PC-3 (cell line): ENCODE measurements at regions not wholly inside any gene's neighbourhood (a gene's known extent, or its start where the extent isn't known, plus 50 kb on each side); places are given as distances from the start of the nearest gene placed in this dataset.

Experiments used
- ATAC-seq: fragments of 200-7000 bp; cut with Tn5 transposase; 2 replicates; pipeline ENCODE4 v1.9.1; 2020; ENCODE audit warnings: mild to moderate bottlenecking, moderate library complexity
- BruUV-seq: library from RNA; stranded (reverse); fragments of 400-500 nt; replicated peaks from 2 replicates; lab custom pipeline; 2021; lab: Mats Ljungman, UMichigan
- CTCF ChIA-PET: fragments of 300-600 bp; sonication (Branson Sonifier 250); formaldehyde crosslinking; loops from one replicate; lab custom pipeline; 2022; ENCODE audit warnings: antibody characterized with exemption; lab: Charles Lee
- POLR2A ChIA-PET: fragments of 300-600 bp; sonication (Branson Sonifier 250); formaldehyde crosslinking; loops from one replicate; lab custom pipeline; 2022; ENCODE audit warnings: antibody characterized with exemption; ENCODE audit not compliant: unreplicated experiment; lab: Charles Lee
- DNase-seq: peaks from one replicate; pipeline ENCODE4 v3.0.0-alpha.2; 2015
- H2AFZ ChIP-seq: fragments of 300-600 bp; sonication (generic); 2 replicates; pipeline ENCODE4 v1.6.0; 2016; ENCODE audit warnings: antibody characterized with exemption, low read length
- H3F3A ChIP-seq: fragments of 300-600 bp; sonication (generic); one replicate; pipeline ENCODE4 v1.6.0; 2017; ENCODE audit warnings: antibody characterized with exemption, low read length, control low read depth, mild to moderate bottlenecking; ENCODE audit not compliant: unreplicated experiment
- H3K27ac ChIP-seq: fragments of 300-600 bp; sonication (generic); 2 replicates; pipeline ENCODE4 v1.5.1; 2016; ENCODE audit warnings: mild to moderate bottlenecking, low read length
- H3K27me3 ChIP-seq: fragments of 300-600 bp; sonication (generic); 2 replicates; pipeline ENCODE4 v1.6.1; 2016; ENCODE audit warnings: low read length, mixed read lengths
- H3K36me3 ChIP-seq: fragments of 300-600 bp; sonication (generic); 2 replicates; pipeline ENCODE4 v1.6.1; 2016; ENCODE audit warnings: low read depth, mixed run types, low read length, mixed read lengths
- H3K4me1 ChIP-seq: fragments of 300-600 bp; sonication (generic); 2 replicates; pipeline ENCODE4 v1.5.1; 2016; ENCODE audit warnings: low read length; ENCODE audit not compliant: insufficient read depth
- H3K4me2 ChIP-seq: fragments of 300-600 bp; sonication (generic); 2 replicates; pipeline ENCODE4 v1.6.0; 2016; ENCODE audit warnings: low read length
- H3K4me3 ChIP-seq: fragments of 300-600 bp; sonication (generic); 2 replicates; pipeline ENCODE4 v1.5.1; 2016; ENCODE audit warnings: mild to moderate bottlenecking, low read length, mixed read lengths
- H3K79me2 ChIP-seq: fragments of 300-600 bp; sonication (generic); 2 replicates; pipeline ENCODE4 v1.6.1; 2017; ENCODE audit warnings: low read length, mixed read lengths
- H3K9ac ChIP-seq: fragments of 300-600 bp; sonication (generic); 2 replicates; pipeline ENCODE4 v1.6.0; 2016; ENCODE audit warnings: mild to moderate bottlenecking, low read length
- H3K9me2 ChIP-seq: fragments of 300-600 bp; sonication (generic); replicated peaks from 2 replicates; pipeline ENCODE4 v1.6.1; 2016; ENCODE audit warnings: mixed run types, low read length, mixed read lengths
- H3K9me3 ChIP-seq: fragments of 300-600 bp; sonication (generic); 2 replicates; pipeline ENCODE4 v1.6.1; 2016; ENCODE audit warnings: low read length, mixed read lengths
- H4K20me1 ChIP-seq: fragments of 300-600 bp; sonication (generic); 2 replicates; pipeline ENCODE4 v1.6.1; 2016; ENCODE audit warnings: low read length, mixed read lengths
- EZH2 ChIP-seq: fragments of 300-600 bp; sonication (generic); IDR thresholded peaks from one replicate; pipeline ENCODE4 v1.6.1; 2017; ENCODE audit warnings: antibody characterized with exemption, mild to moderate bottlenecking, low read length; ENCODE audit not compliant: unreplicated experiment
- EZH2phosphoT487 ChIP-seq: fragments of 300-600 bp; sonication (generic); IDR thresholded peaks from 2 replicates; pipeline ENCODE4 v1.6.1; 2018; ENCODE audit warnings: mild to moderate bottlenecking, antibody characterized with exemption, low read length, borderline replicate concordance
- intact Hi-C: fragments of 100-400 bp; cut with micrococcal nuclease; formaldehyde crosslinking; loops from 2 replicates; pipeline ENCODE4 v1.9.0; 2023
- TF ChIP-seq, protein P1 (sequence below): fragments of 300-600 bp; sonication (generic); conservative IDR thresholded peaks from 2 replicates; pipeline ENCODE4 v1.5.1; 2017; ENCODE audit warnings: antibody characterized with exemption, low read depth, mild to moderate bottlenecking, low read length

- BruUV-seq = no TSS peak
- no peak overlapping the region for H3K4me3 ChIP-seq
- no peak overlapping the region for H2AFZ ChIP-seq
- TF ChIP-seq, protein P1, sequence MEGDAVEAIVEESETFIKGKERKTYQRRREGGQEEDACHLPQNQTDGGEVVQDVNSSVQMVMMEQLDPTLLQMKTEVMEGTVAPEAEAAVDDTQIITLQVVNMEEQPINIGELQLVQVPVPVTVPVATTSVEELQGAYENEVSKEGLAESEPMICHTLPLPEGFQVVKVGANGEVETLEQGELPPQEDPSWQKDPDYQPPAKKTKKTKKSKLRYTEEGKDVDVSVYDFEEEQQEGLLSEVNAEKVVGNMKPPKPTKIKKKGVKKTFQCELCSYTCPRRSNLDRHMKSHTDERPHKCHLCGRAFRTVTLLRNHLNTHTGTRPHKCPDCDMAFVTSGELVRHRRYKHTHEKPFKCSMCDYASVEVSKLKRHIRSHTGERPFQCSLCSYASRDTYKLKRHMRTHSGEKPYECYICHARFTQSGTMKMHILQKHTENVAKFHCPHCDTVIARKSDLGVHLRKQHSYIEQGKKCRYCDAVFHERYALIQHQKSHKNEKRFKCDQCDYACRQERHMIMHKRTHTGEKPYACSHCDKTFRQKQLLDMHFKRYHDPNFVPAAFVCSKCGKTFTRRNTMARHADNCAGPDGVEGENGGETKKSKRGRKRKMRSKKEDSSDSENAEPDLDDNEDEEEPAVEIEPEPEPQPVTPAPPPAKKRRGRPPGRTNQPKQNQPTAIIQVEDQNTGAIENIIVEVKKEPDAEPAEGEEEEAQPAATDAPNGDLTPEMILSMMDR = no peak
- TF ChIP-seq EZH2 = no peak
- no peaks in the 10 kb centered on the region for H3K36me3 ChIP-seq
- no peak overlapping the region for H3K27ac ChIP-seq
- H3K27me3 ChIP-seq = peaks cover 84% of the 10 kb centered on the region
- no peak overlapping the region for H3K9ac ChIP-seq
- H3K9me2 ChIP-seq = no peaks in the 10 kb centered on the region
- no peak for ATAC-seq
- H3F3A ChIP-seq = no peaks in the 10 kb centered on the region
- no peaks in the 10 kb centered on the region for H3K9me3 ChIP-seq
- H3K79me2 ChIP-seq = no peaks in the 10 kb centered on the region
- POLR2A ChIA-PET = no interaction called here
- intact Hi-C loops = no loop called here
- CTCF ChIA-PET = no interaction called here
- H3K4me1 ChIP-seq = no peaks in the 10 kb centered on the region
- H3K4me2 ChIP-seq = no peak overlapping the region
- no peak for DNase-seq
- H4K20me1 ChIP-seq = no peaks in the 10 kb centered on the region
These were observed 386.0 kb upstream of the ATP5MC3 start for GRCh38 chr2:175567435-175568061.

DNA sequence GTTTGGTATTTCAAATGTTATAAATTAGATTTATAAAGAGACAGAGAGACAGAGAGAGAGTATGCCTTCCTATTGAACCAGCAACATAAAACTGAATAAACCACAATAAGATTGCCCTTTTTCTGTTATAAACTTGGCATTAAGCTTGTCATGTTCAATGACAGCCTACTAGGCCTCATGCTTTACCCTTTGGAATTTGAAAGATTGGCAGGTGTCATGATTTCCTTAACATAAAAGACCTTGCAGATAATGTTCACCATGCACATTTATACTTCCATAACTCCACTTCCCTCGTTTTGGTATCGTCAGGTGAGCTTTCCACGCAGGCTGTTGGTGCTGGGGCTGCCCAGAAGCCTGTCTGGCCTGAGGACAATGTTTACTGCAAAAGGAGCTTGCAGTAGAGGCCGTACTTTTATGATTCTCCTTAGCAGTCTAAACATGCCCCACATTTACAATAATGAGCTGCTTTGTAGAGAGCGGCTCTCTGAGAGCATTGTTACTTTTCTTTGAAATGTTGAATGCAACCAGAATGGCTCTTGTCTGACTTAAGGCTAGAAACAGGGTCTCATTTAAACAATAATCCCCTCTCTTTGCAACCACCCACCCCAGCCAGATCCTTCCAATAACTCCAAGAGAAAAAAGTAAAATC is 379.1 kb upstream of the ATP5MC3 start:
- no TSS peak for BruUV-seq

GRCh38 chr2:175559613-175560012 is 378.1 kb upstream of the ATP5MC3 start:
- ChIA-PET CTCF (no interaction called here), POLR2A (interaction anchor here (0.7 kb wide), 1 partner anchor 186 kb away, joined by 6 read pairs; no protein-coding TSS in a partner anchor)
- no peaks in the 10 kb centered on the region for H3K4me1 ChIP-seq
- no peaks in the 10 kb centered on the region for H3K36me3 ChIP-seq
- no peak overlapping the region for H3K4me2 ChIP-seq
- ATAC-seq = no peak
- H4K20me1 ChIP-seq = no peaks in the 10 kb centered on the region
- H3F3A ChIP-seq = no peaks in the 10 kb centered on the region
- no peaks in the 10 kb centered on the region for H3K9me3 ChIP-seq
- H3K27me3 ChIP-seq = peaks cover 84% of the 10 kb centered on the region
- intact Hi-C loops = no loop called here
- H3K27ac ChIP-seq = no peak overlapping the region
- no peaks in the 10 kb centered on the region for H3K79me2 ChIP-seq
- H2AFZ ChIP-seq = no peak overlapping the region
- DNase-seq = no peak
- H3K9me2 ChIP-seq = no peaks in the 10 kb centered on the region
- BruUV-seq = no TSS peak
- H3K4me3 ChIP-seq = no peak overlapping the region
- H3K9ac ChIP-seq = no peak overlapping the region
- TF ChIP-seq, protein P1 = no peak
- no peak for TF ChIP-seq EZH2
- no peak for TF ChIP-seq EZH2phosphoT487

More for the DNA sequence above, 379.1 kb upstream of the ATP5MC3 start:
- Histone ChIP-seq H3K4me1 (no peaks in the 10 kb centered on the region), H3K4me2 (no peak overlapping the region), H3K9ac (no peak overlapping the region), H3K9me2 (no peaks in the 10 kb centered on the region), H3K9me3 (no peaks in the 10 kb centered on the region), H3K36me3 (no peaks in the 10 kb centered on the region), H3K79me2 (no peaks in the 10 kb centered on the region), H3K27me3 (peaks cover 85% of the 10 kb centered on the region), H4K20me1 (no peaks in the 10 kb centered on the region), H3K27ac (no peak overlapping the region), H2AFZ (no peak overlapping the region), H3F3A (no peaks in the 10 kb centered on the region), H3K4me3 (no peak overlapping the region)
- ChIA-PET CTCF (no interaction called here), POLR2A (interaction anchor here (0.7 kb wide), 1 partner anchor 187 kb away, joined by 6 read pairs; no protein-coding TSS in a partner anchor)
- TF ChIP-seq EZH2 = no peak
- DNase-seq = no peak
- intact Hi-C loops = no loop called here
- ATAC-seq = no peak
